ENCODE measurements at regions not wholly inside any gene's neighbourhood (a gene's known extent, or its start where the extent isn't known, plus 50 kb on each side); places are given as distances from the start of the nearest gene placed in this dataset.

GRCh38 chr2:873651-874580, 76.7 kb upstream of the SNTG2 start (continued):
- TF ChIP-seq HDAC6 (IDR thresholded peaks at IDR 0.05; ENCODE audit: low read depth, low read length), result no peak
- no peak for TF ChIP-seq ATF2 (IDR thresholded peaks at IDR 0.05; ENCODE audit: low read length)
- no peak for TF ChIP-seq TAF7 (optimal IDR thresholded peaks at IDR 0.05; ENCODE audit: borderline replicate concordance, low read depth, low read length)
- TF ChIP-seq YY1 (IDR thresholded peaks at IDR 0.05; ENCODE audit: low read depth, low read length), result no peak
- TF ChIP-seq POLR2AphosphoS5 (IDR thresholded peaks at IDR 0.05; ENCODE audit: low read depth, low read length), result no peak
- TF ChIP-seq CHD1 (IDR thresholded peaks at IDR 0.05; ENCODE audit: low read depth, low read length), result no peak
- TF ChIP-seq SRF (IDR thresholded peaks at IDR 0.05; ENCODE audit: low read depth, low read length), result no peak
